ENCODE measurements at regions not wholly inside any gene's neighbourhood (a gene's known extent, or its start where the extent isn't known, plus 50 kb on each side); places are given as distances from the start of the nearest gene placed in this dataset.

DNA sequence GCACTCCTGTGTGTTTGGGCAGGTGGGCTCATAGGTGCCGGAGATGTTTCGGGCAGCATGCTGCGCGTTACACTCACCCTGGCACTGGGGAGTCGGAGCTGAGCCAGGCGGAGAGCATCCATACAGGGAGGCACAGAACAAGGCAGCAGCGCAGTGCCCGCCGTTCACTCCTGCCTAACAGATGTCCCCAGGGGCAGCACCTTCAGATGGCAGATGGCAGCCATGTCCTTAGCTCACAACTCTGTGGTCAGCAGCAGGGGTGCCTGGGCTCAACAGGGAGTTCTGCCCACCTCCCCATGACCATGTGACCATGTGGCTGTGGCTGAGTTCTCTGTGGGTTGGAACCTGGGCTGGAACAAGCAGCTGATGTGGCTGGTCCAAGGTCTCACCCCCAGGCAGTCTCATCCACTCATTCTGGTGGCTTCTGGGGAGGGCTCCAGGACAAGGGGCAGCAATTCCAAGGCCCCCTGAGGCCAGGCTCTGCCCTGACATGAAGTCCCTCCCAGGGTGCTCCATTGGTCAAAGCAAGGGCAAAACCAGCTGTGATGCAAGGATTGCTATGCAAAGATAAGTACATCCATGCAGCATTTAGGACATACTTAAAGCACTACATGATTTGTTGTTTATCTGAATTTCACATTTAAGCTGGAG, 64.2 kb downstream of the MRPL36 start:
- no peak for DNase-seq
- no peak for ATAC-seq
- H3K27ac ChIP-seq = no peak overlapping the region
- no peak overlapping the region for H3K4me3 ChIP-seq
- no peaks in the 10 kb centered on the region for H3K4me1 ChIP-seq
- peaks cover 0 to 16% (median 8%) of the 10 kb centered on the region in 11 donors for H3K9me3 ChIP-seq
- no peaks in the 10 kb centered on the region for H3K36me3 ChIP-seq
- no peak for TF ChIP-seq CTCF (IDR thresholded peaks at IDR 0.05)
- intact Hi-C loops (cut with DNase I) = no loop called here
- WGBS, 2 donors = 91 to 94% methylated on average over 9 of the region's 9 CpGs
- peaks cover 0 to 30% (median 4%) of the 10 kb centered on the region in 7 donors for H3K27me3 ChIP-seq

- no peaks in the 10 kb centered on the region for H3K36me3 ChIP-seq
- intact Hi-C loops (cut with DNase I) = no loop called here
- TF ChIP-seq CTCF (IDR thresholded peaks at IDR 0.05) = no peak
- no peak for DNase-seq
- H3K27ac ChIP-seq = no peak overlapping the region
- ATAC-seq = no peak
- WGBS, 2 donors = 37 to 45% methylated on average over 9 of the region's 9 CpGs
- H3K4me3 ChIP-seq = no peak overlapping the region
- H3K4me1 ChIP-seq = no peaks in the 10 kb centered on the region
- H3K9me3 ChIP-seq = peaks cover 0 to 10% (median 3%) of the 10 kb centered on the region in 11 donors
- peaks cover 0 to 30% (median 4%) of the 10 kb centered on the region in 7 donors for H3K27me3 ChIP-seq
Observed at GRCh38 chr5:1734908-1735289, 64.7 kb downstream of the MRPL36 start.

DNA sequence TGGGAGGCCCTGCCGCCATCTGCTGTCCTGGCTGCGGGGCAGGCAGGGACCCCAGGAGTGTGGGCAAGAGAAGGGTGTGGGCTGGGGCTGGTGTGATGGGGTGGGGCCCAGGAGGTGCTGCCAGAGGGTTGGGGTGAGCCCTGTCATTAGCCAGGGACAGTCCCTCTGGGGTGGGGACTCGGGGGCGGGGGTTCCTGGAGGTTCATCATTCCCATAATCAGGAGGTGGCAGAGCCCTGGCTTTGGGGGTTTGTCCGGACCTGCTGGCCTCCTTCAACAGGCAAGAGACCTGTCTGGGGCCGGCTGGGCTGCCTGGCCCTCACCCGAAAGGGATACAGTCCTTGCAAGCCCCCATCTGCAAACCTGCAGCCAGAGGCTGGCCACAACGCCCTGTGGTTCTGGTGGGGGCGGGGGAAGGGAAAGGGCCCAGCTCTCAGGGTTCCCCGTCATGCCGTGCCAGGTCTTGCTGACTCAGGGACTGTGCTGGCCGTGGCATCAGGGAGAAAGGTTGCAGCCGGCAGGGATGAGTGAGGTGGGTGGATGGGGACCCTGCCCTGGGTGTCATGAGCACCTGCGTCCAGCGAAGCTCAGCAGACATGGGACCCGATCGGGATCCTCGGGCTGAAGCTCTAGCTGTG, 65.2 kb downstream of the MRPL36 start:
- ATAC-seq (no peak), DNase-seq (no peak)
- intact Hi-C loops (cut with DNase I) = no loop called here
- Histone ChIP-seq H3K4me3 (no peak overlapping the region), H3K4me1 (no peaks in the 10 kb centered on the region), H3K36me3 (no peaks in the 10 kb centered on the region), H3K27me3 (peaks cover 0 to 30% (median 4%) of the 10 kb centered on the region in 7 donors), H3K27ac (no peak overlapping the region), H3K9me3 (peaks cover 0 to 5% (median 2%) of the 10 kb centered on the region in 11 donors)
- no peak for TF ChIP-seq CTCF (IDR thresholded peaks at IDR 0.05)
- WGBS, 2 donors = 76 to 79% methylated on average over 18 of the region's 18 CpGs

- intact Hi-C loops (cut with DNase I) = no loop called here
- Histone ChIP-seq H3K9me3 (no peaks in the 10 kb centered on the region), H3K36me3 (no peaks in the 10 kb centered on the region), H3K4me3 (no peak overlapping the region), H3K4me1 (no peaks in the 10 kb centered on the region), H3K27me3 (peaks cover 0 to 30% (median 4%) of the 10 kb centered on the region in 7 donors), H3K27ac (no peak overlapping the region)
- 77 to 86% methylated on average over 7 of the region's 7 CpGs for WGBS, 2 donors
- ATAC-seq (no peak), DNase-seq (no peak)
- no peak for TF ChIP-seq CTCF (IDR thresholded peaks at IDR 0.05)
Observed at GRCh38 chr5:1733369-1733768, 66.3 kb downstream of the MRPL36 start.

All from heart right ventricle (tissue), 16 donors.